Mesendoderm (in vitro differentiated cells): ENCODE measurements at regions not wholly inside any gene's neighbourhood (a gene's known extent, or its start where the extent isn't known, plus 50 kb on each side); places are given as distances from the start of the nearest gene placed in this dataset.
A peak's percentile ranks its signal among the peaks of the same experiment; 100 is the strongest.

ENCODE experiments used
- DNase-seq: peaks from one replicate; pipeline ENCODE4 v3.0.0; 2013
- H2AK5ac ChIP-seq: 2 replicates; pipeline ENCODE4 v1.6.1; 2013; ENCODE audit warnings: low read length, inconsistent platforms
- H2BK120ac ChIP-seq: 2 replicates; pipeline ENCODE4 v1.6.1; 2013; ENCODE audit warnings: low read depth, mild to moderate bottlenecking, low read length, moderate library complexity, mixed read lengths
- H2BK15ac ChIP-seq: replicated peaks from 2 replicates; pipeline ENCODE4 v1.6.1; 2013; ENCODE audit warnings: low read depth, mild to moderate bottlenecking, moderate library complexity
- H2BK5ac ChIP-seq: 2 replicates; pipeline ENCODE4 v1.6.1; 2013; ENCODE audit warnings: low read length, inconsistent platforms
- H3K18ac ChIP-seq: 2 replicates; pipeline ENCODE4 v1.6.1; 2013; ENCODE audit warnings: mild to moderate bottlenecking, low read length, mixed read lengths
- H3K23ac ChIP-seq: one replicate; pipeline ENCODE4 v1.6.1; 2013; ENCODE audit warnings: low read length
- H3K27ac ChIP-seq: 2 replicates; pipeline ENCODE4 v1.5.1; 2013; ENCODE audit warnings: low read depth, mild to moderate bottlenecking, inconsistent platforms, low read length, moderate library complexity
- H3K27me3 ChIP-seq: 2 replicates; pipeline ENCODE4 v1.6.1; 2013; ENCODE audit warnings: low read length, control low read depth, mild to moderate bottlenecking, inconsistent platforms; ENCODE audit not compliant: insufficient read depth, poor library complexity
- H3K36me3 ChIP-seq: 2 replicates; pipeline ENCODE4 v1.6.1; 2013; ENCODE audit warnings: low read length, inconsistent platforms; ENCODE audit not compliant: control insufficient read depth, insufficient read depth
- H3K4ac ChIP-seq: one replicate; pipeline ENCODE4 v1.6.1; 2013; ENCODE audit warnings: low read depth, mild to moderate bottlenecking, low read length, moderate library complexity
- H3K4me1 ChIP-seq: 2 replicates; pipeline ENCODE4 v1.6.1; 2013; ENCODE audit warnings: low read depth, low read length, inconsistent platforms; ENCODE audit not compliant: control insufficient read depth
- H3K4me2 ChIP-seq: 2 replicates; pipeline ENCODE4 v1.6.1; 2013; ENCODE audit warnings: low read length
- H3K4me3 ChIP-seq: 2 replicates; pipeline ENCODE4 v1.5.1; 2013; ENCODE audit warnings: mild to moderate bottlenecking, low read length
- H3K56ac ChIP-seq: one replicate; pipeline ENCODE4 v1.6.1; 2013; ENCODE audit warnings: low read length
- H3K79me1 ChIP-seq: 2 replicates; pipeline ENCODE4 v1.6.1; 2013; ENCODE audit warnings: low read length, inconsistent platforms
- H3K79me2 ChIP-seq: 2 replicates; pipeline ENCODE4 v1.6.1; 2013; ENCODE audit warnings: mild to moderate bottlenecking, low read length; ENCODE audit not compliant: control insufficient read depth, insufficient read depth
- H3K9ac ChIP-seq: 2 replicates; pipeline ENCODE4 v1.6.1; 2013; ENCODE audit warnings: low read length, inconsistent platforms
- H4K5ac ChIP-seq: one replicate; pipeline ENCODE4 v1.6.1; 2013; ENCODE audit warnings: low read length
- H4K8ac ChIP-seq: one replicate; pipeline ENCODE4 v1.6.1; 2013; ENCODE audit warnings: low read depth, mild to moderate bottlenecking, control low read depth, low read length, moderate library complexity
- WGBS: extraction: QIAGEN DNeasy Blood & Tissue Kit; methylation state at CpG from one replicate; pipeline ENCODE4 v1.1.7; 2013; ENCODE audit warnings: low lambda C conversion rate, missing lambda C conversion rate; ENCODE audit not compliant: insufficient coverage; ENCODE audit errors: extremely low coverage; 5-methylcytosine and 5-hydroxymethylcytosine counted together

DNA sequence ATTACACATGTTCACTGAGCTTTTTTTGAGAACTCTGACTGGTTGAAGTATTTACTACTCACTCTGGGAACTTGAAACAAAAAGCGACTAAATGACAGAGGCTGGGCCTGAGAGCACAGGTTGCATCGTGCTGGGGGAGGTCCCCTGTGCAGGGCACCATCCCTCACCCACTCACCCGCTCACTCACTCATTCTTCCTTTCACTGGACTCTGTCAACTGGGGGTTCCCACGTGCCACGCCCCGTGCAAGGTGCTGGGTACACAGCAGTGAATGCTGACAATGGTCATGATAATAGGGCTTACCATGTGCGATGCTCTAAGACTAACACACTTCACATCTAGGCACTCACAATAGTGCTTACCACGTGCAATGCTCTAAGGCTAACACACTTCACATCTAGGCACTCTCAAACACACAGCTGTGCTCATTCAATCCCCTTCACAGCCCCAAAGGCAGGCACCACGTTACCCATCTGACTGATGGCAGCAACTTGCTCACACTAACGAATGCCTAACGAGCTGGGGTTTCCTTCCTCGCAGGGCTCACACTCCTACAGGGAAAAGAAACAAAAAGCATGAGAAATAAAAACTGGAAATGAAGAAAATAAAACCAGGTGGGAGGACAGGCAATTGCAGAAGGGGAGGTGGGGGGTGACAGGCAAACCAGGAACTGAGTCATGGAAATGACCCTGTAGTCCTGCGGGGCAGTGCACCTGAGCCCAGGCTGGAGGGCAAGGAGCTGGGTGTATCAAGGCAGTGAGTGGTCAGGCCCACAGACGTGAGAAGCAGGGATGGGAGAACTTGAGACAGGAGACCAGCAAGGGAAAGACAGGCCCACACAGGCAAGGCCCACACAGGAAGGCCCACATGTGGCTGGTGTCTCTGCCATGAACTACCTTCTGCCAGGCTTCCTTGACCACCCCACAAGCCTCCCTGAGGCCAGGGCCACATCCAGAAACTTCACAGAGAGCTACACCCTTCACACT, 147.0 kb upstream of the FAM20C start:
- no peak overlapping the region for H2BK15ac ChIP-seq

DNA sequence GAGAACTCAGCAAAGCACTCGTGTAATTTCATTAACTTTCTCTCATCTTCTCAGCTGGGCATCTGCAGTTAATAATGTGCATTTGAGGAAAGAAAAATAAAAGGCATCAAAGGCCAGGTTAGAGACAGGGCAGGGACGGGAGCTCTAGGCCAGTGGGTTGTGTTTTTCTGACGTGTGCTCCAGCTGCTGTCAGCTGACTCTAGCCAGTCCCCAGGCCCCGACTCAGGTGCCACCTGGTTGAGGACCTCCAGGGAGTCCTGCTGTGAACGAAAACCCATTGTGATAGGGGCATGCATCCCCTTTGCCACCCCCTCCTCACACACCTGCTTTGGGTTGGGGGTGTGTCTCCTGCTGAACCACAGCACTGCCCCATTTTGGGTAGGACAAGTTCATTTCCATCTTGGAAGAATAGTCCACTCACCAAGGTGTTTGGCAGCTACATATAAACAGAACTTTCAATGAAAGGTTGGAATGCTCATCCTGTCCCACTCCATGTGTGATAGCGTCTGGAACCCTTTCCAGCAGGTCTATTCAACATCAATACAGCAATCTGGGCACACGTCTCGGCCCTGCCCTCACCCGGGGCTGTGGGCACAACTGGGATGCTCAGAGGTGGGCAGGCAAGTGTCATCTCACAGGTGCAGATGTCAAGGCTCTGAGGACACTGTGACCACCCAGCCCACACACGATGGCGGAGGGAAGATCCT, 146.1 kb upstream of the FAM20C start:
- WGBS = no CpG with 5 or more reads among the region's 11 CpGs
- DNase-seq = no peak
- Histone ChIP-seq H3K4me1 (no peaks in the 10 kb centered on the region), H3K79me1 (no peaks in the 10 kb centered on the region), H3K27ac (no peak overlapping the region), H2AK5ac (no peak overlapping the region), H3K27me3 (no peaks in the 10 kb centered on the region), H4K5ac (no peak overlapping the region), H3K36me3 (no peaks in the 10 kb centered on the region), H3K18ac (no peak overlapping the region), H3K4ac (no peak overlapping the region), H2BK120ac (no peak overlapping the region), H3K9ac (no peak overlapping the region), H3K4me2 (no peak overlapping the region), H4K8ac (no peak overlapping the region), H3K79me2 (no peaks in the 10 kb centered on the region), H3K56ac (no peak overlapping the region), H2BK5ac (no peak overlapping the region), H3K4me3 (no peak overlapping the region), H3K23ac (no peak overlapping the region), H2BK15ac (no peak overlapping the region)

More for the DNA sequence above, 147.0 kb upstream of the FAM20C start:
- H3K79me2 ChIP-seq = no peaks in the 10 kb centered on the region
- H3K27ac ChIP-seq = no peak overlapping the region
- H4K8ac ChIP-seq = no peak overlapping the region
- WGBS = no CpG with 5 or more reads among the region's 14 CpGs
- H2BK5ac ChIP-seq = no peak overlapping the region
- H3K27me3 ChIP-seq = no peaks in the 10 kb centered on the region
- peak overlapping the region; percentile 60 for H3K56ac ChIP-seq
- H3K9ac ChIP-seq = no peak overlapping the region
- peaks cover 4% of the 10 kb centered on the region for H3K4me1 ChIP-seq
- no peak overlapping the region for H3K4me3 ChIP-seq
- no peak overlapping the region for H4K5ac ChIP-seq
- no peak overlapping the region for H2AK5ac ChIP-seq
- no peak overlapping the region for H3K18ac ChIP-seq
- H3K4ac ChIP-seq = no peak overlapping the region
- H3K4me2 ChIP-seq = no peak overlapping the region
- no peak overlapping the region for H2BK120ac ChIP-seq
- DNase-seq = no peak
- peak overlapping the region; percentile 74 for H3K23ac ChIP-seq
- H3K36me3 ChIP-seq = no peaks in the 10 kb centered on the region
- H3K79me1 ChIP-seq = no peaks in the 10 kb centered on the region

GRCh38 chr7:46830-47140, 145.6 kb upstream of the FAM20C start:
- H2BK15ac ChIP-seq = no peak overlapping the region
- no peaks in the 10 kb centered on the region for H3K4me1 ChIP-seq
- H3K79me2 ChIP-seq = no peaks in the 10 kb centered on the region
- no peak overlapping the region for H3K4ac ChIP-seq
- H3K56ac ChIP-seq = no peak overlapping the region
- no CpG with 5 or more reads among the region's 5 CpGs for whole genome bisulfite sequencing
- no peak overlapping the region for H3K4me3 ChIP-seq
- H3K4me2 ChIP-seq = no peak overlapping the region
- H3K9ac ChIP-seq = no peak overlapping the region
- no peaks in the 10 kb centered on the region for H3K27me3 ChIP-seq
- H4K8ac ChIP-seq = no peak overlapping the region
- DNase-seq = no peak
- no peaks in the 10 kb centered on the region for H3K79me1 ChIP-seq
- H2BK5ac ChIP-seq = no peak overlapping the region
- H4K5ac ChIP-seq = no peak overlapping the region
- H3K27ac ChIP-seq = no peak overlapping the region
- H2AK5ac ChIP-seq = no peak overlapping the region
- H2BK120ac ChIP-seq = no peak overlapping the region
- no peak overlapping the region for H3K18ac ChIP-seq
- no peaks in the 10 kb centered on the region for H3K36me3 ChIP-seq
- H3K23ac ChIP-seq = no peak overlapping the region

DNA sequence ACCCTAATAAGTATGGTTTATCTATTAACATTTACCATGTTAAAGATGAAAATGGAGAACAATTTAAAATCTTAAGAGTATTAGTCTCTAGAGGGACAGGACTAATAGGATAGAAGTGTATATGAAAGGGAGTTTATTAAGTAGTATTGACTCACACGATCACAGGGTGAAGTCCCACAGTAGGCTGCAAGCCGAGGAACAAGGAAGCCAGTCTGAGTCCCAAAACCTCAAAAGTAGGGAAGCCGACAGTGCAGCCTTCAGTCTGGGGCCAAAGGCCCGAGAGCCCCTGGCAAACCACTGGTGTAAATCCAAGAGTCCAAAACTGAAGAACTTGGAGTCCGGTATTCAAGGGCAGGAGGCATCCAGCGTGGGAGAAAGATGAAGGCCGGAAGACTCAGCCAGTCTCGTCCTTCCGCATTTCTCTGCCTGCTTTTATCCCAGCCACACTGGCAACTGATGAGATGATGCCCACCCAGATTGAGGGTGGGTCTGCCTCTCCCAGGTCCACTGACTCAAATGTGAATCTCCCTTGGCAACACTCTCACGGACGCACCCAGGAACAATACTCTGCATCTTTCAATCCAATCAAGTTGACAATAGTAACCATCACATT, 140.8 kb upstream of the FAM20C start:
- no peak overlapping the region for H3K4me2 ChIP-seq
- no peaks in the 10 kb centered on the region for H3K79me2 ChIP-seq
- H3K36me3 ChIP-seq = no peaks in the 10 kb centered on the region
- H2BK15ac ChIP-seq = no peak overlapping the region
- H3K79me1 ChIP-seq = no peaks in the 10 kb centered on the region
- H3K56ac ChIP-seq = no peak overlapping the region
- no peak overlapping the region for H4K8ac ChIP-seq
- no peak overlapping the region for H3K27ac ChIP-seq
- no peak overlapping the region for H2BK5ac ChIP-seq
- no peak overlapping the region for H2BK120ac ChIP-seq
- H3K27me3 ChIP-seq = no peaks in the 10 kb centered on the region
- no peaks in the 10 kb centered on the region for H3K4me1 ChIP-seq
- H3K9ac ChIP-seq = no peak overlapping the region
- H3K4me3 ChIP-seq = no peak overlapping the region
- no peak overlapping the region for H4K5ac ChIP-seq
- no peak overlapping the region for H2AK5ac ChIP-seq
- H3K23ac ChIP-seq = no peak overlapping the region
- no peak overlapping the region for H3K18ac ChIP-seq
- DNase-seq = no peak
- no peak overlapping the region for H3K4ac ChIP-seq
- no CpG with 5 or more reads among the region's 11 CpGs for WGBS

- Histone ChIP-seq H3K27me3 (no peaks in the 10 kb centered on the region), H3K23ac (no peak overlapping the region), H3K4me2 (no peak overlapping the region), H2BK5ac (no peak overlapping the region), H3K4me3 (no peak overlapping the region), H2BK15ac (no peak overlapping the region), H3K79me2 (no peaks in the 10 kb centered on the region), H3K56ac (no peak overlapping the region), H3K18ac (no peak overlapping the region), H3K79me1 (no peaks in the 10 kb centered on the region), H3K4me1 (no peaks in the 10 kb centered on the region), H2AK5ac (no peak overlapping the region), H2BK120ac (no peak overlapping the region), H4K8ac (no peak overlapping the region), H4K5ac (no peak overlapping the region), H3K27ac (no peak overlapping the region), H3K4ac (no peak overlapping the region), H3K36me3 (no peaks in the 10 kb centered on the region), H3K9ac (no peak overlapping the region)
- DNase-seq = no peak
- no CpG with 5 or more reads among the region's 3 CpGs for WGBS
These were observed 140.3 kb upstream of the FAM20C start for GRCh38 chr7:52100-52499.
